ENCODE measurements at regions not wholly inside any gene's neighbourhood (a gene's known extent, or its start where the extent isn't known, plus 50 kb on each side); places are given as distances from the start of the nearest gene placed in this dataset.

DNA sequence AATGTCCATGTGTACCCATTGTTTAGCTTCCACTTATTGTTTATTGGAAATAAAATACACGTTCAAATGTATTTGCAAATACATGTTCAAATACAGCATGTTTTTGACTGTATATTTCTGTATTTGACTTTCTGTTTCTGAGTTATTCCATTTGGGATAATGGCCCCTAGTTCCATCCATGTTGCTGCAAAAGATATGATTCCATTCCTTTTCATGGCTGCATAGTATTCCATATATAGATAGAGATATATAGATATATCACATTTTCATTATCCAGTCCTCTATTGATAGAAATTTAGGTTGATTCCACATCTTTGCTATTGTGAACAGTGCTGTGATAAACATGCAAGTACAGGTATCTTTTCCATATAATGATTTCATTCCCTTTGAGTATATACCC is 241.4 kb upstream of the SOX2 start:
- Histone ChIP-seq H3K27ac (ENCODE audit: low read length) (no peak overlapping the region), H3K36me3 (ENCODE audit: insufficient read depth, low read length) (no peaks in the 10 kb centered on the region), H3K9me2 (ENCODE audit: insufficient read depth, low read length) (no peaks in the 10 kb centered on the region), H3K4me2 (ENCODE audit: low read length) (no peak overlapping the region), H3K4me3 (ENCODE audit: low read length) (no peak overlapping the region), H3K9ac (ENCODE audit: low read length) (no peak overlapping the region), H3K9me3 (ENCODE audit: low read length) (peaks cover 6% of the 10 kb centered on the region), H2AFZ (ENCODE audit: low read depth, low read length) (no peak overlapping the region), H3K79me2 (replicated peaks; ENCODE audit: insufficient read depth, low read length) (no peaks in the 10 kb centered on the region), H3F3A (ENCODE audit: insufficient read depth, low read length, poor library complexity, severe bottlenecking) (no peaks in the 10 kb centered on the region), H4K20me1 (ENCODE audit: insufficient read depth) (no peaks in the 10 kb centered on the region), H3K27me3 (ENCODE audit: insufficient read depth, low read depth, low read length) (no peaks in the 10 kb centered on the region)
- TF ChIP-seq EZH2 (IDR thresholded peaks at IDR 0.05; ENCODE audit: borderline replicate concordance, insufficient read depth, low read length, poor library complexity, severe bottlenecking) (no peak), TAF1 (IDR thresholded peaks at IDR 0.05; ENCODE audit: low read depth) (no peak), POLR2AphosphoS5 (IDR thresholded peaks at IDR 0.05) (no peak), SMC3 (conservative IDR thresholded peaks at IDR 0.05; ENCODE audit: poor library complexity) (no peak), MXI1 (conservative IDR thresholded peaks at IDR 0.05; ENCODE audit: poor library complexity, severe bottlenecking) (no peak), EP300 (conservative IDR thresholded peaks at IDR 0.05; ENCODE audit: poor library complexity, severe bottlenecking) (no peak), RAD21 (conservative IDR thresholded peaks at IDR 0.05) (no peak)
- TF ChIP-seq, protein P1, sequence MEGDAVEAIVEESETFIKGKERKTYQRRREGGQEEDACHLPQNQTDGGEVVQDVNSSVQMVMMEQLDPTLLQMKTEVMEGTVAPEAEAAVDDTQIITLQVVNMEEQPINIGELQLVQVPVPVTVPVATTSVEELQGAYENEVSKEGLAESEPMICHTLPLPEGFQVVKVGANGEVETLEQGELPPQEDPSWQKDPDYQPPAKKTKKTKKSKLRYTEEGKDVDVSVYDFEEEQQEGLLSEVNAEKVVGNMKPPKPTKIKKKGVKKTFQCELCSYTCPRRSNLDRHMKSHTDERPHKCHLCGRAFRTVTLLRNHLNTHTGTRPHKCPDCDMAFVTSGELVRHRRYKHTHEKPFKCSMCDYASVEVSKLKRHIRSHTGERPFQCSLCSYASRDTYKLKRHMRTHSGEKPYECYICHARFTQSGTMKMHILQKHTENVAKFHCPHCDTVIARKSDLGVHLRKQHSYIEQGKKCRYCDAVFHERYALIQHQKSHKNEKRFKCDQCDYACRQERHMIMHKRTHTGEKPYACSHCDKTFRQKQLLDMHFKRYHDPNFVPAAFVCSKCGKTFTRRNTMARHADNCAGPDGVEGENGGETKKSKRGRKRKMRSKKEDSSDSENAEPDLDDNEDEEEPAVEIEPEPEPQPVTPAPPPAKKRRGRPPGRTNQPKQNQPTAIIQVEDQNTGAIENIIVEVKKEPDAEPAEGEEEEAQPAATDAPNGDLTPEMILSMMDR (IDR thresholded peaks at IDR 0.05; ENCODE audit: poor library complexity, severe bottlenecking) = no peak
- TF ChIP-seq, protein P2, sequence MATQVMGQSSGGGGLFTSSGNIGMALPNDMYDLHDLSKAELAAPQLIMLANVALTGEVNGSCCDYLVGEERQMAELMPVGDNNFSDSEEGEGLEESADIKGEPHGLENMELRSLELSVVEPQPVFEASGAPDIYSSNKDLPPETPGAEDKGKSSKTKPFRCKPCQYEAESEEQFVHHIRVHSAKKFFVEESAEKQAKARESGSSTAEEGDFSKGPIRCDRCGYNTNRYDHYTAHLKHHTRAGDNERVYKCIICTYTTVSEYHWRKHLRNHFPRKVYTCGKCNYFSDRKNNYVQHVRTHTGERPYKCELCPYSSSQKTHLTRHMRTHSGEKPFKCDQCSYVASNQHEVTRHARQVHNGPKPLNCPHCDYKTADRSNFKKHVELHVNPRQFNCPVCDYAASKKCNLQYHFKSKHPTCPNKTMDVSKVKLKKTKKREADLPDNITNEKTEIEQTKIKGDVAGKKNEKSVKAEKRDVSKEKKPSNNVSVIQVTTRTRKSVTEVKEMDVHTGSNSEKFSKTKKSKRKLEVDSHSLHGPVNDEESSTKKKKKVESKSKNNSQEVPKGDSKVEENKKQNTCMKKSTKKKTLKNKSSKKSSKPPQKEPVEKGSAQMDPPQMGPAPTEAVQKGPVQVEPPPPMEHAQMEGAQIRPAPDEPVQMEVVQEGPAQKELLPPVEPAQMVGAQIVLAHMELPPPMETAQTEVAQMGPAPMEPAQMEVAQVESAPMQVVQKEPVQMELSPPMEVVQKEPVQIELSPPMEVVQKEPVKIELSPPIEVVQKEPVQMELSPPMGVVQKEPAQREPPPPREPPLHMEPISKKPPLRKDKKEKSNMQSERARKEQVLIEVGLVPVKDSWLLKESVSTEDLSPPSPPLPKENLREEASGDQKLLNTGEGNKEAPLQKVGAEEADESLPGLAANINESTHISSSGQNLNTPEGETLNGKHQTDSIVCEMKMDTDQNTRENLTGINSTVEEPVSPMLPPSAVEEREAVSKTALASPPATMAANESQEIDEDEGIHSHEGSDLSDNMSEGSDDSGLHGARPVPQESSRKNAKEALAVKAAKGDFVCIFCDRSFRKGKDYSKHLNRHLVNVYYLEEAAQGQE (IDR thresholded peaks at IDR 0.05; ENCODE audit: borderline replicate concordance) = no peak

DNA sequence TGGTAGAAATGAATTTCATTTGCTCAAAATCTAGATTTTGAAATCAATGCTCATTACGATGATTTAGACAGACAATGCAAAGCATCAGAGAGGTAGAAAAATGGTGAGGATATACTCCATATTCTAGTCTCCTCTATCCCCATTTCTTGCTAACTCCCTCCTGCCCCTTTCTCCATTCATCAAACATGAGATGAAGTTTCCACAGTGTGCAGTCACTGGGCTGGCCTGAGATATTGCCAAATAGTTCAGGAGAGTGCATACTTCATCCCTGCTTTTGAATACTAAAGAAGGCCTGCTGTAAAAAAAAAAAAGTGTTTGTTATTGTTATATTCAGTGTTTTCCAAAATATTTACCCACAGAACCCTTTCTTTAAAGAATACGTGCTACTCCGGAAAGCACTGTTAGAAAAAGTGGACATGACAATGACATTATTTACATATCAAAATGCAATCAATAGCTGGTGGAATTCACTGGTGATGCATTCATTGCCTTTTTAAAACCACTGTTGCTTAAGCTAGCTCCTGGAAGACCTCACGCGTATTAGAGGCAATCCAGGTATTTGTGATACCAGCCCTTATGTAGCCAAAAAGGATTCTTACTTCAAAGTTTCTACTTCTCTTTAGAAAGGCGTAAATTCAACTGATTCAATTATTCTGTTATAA is 247.6 kb upstream of the SOX2 start:
- no peaks in the 10 kb centered on the region for H3K79me2 ChIP-seq (replicated peaks; ENCODE audit: insufficient read depth, low read length)
- H3F3A ChIP-seq (ENCODE audit: insufficient read depth, low read length, poor library complexity, severe bottlenecking) = no peaks in the 10 kb centered on the region
- H3K4me2 ChIP-seq (ENCODE audit: low read length) = no peak overlapping the region
- H3K36me3 ChIP-seq (ENCODE audit: insufficient read depth, low read length) = no peaks in the 10 kb centered on the region
- H3K27me3 ChIP-seq (ENCODE audit: insufficient read depth, low read depth, low read length) = no peaks in the 10 kb centered on the region
- TF ChIP-seq SMC3 (conservative IDR thresholded peaks at IDR 0.05; ENCODE audit: poor library complexity) = no peak
- TF ChIP-seq, protein P1 (IDR thresholded peaks at IDR 0.05; ENCODE audit: poor library complexity, severe bottlenecking) = no peak
- H4K20me1 ChIP-seq (ENCODE audit: insufficient read depth) = no peaks in the 10 kb centered on the region
- no peaks in the 10 kb centered on the region for H3K9me2 ChIP-seq (ENCODE audit: insufficient read depth, low read length)
- no peak overlapping the region for H2AFZ ChIP-seq (ENCODE audit: low read depth, low read length)
- no peak overlapping the region for H3K9ac ChIP-seq (ENCODE audit: low read length)
- no peaks in the 10 kb centered on the region for H3K9me3 ChIP-seq (ENCODE audit: low read length)
- H3K4me3 ChIP-seq (ENCODE audit: low read length) = no peak overlapping the region
- H3K27ac ChIP-seq (ENCODE audit: low read length) = no peak overlapping the region

Measured in neural cell (in vitro differentiated cells).